WTC11 (cell line): ENCODE measurements at regions not wholly inside any gene's neighbourhood (a gene's known extent, or its start where the extent isn't known, plus 50 kb on each side); places are given as distances from the start of the nearest gene placed in this dataset.

Source experiments
- ATAC-seq: fragments of 200-7000 bp; cut with Tn5 transposase; 2 replicates; pipeline ENCODE4 v1.10.0; 2021; ENCODE audit warnings: mild to moderate bottlenecking, moderate library complexity
- CTCF ChIA-PET: fragments of 300-600 bp; sonication (Branson Sonifier 250); formaldehyde crosslinking; loops from one replicate; lab custom pipeline; 2021; ENCODE audit warnings: antibody characterized with exemption; lab: Charles Lee
- POLR2A ChIA-PET: fragments of 350-600 bp; sonication (Branson Sonifier 250); formaldehyde crosslinking; loops from one replicate; lab custom pipeline; 2021; ENCODE audit warnings: antibody characterized with exemption; lab: Charles Lee
- DNase-seq: peaks from one replicate; pipeline ENCODE4 v3.0.0; 2021; ENCODE audit warnings: low spot score
- H3K27ac Mint-ChIP-seq: 2 replicates; pipeline ENCODE4 v1.8.0; 2021; ENCODE audit warnings: mixed read lengths
- H3K27me3 Mint-ChIP-seq: 2 replicates; pipeline ENCODE4 v1.8.0; 2021; ENCODE audit warnings: low read depth, mild to moderate bottlenecking, moderate library complexity, mixed read lengths
- H3K36me3 Mint-ChIP-seq: 2 replicates; pipeline ENCODE4 v1.8.0; 2021; ENCODE audit warnings: mixed read lengths
- H3K4me1 Mint-ChIP-seq: 2 replicates; pipeline ENCODE4 v1.8.0; 2022; ENCODE audit warnings: mixed read lengths
- H3K4me3 Mint-ChIP-seq: 2 replicates; pipeline ENCODE4 v1.8.0; 2021; ENCODE audit warnings: mild to moderate bottlenecking, moderate library complexity, mixed read lengths
- H3K9me3 Mint-ChIP-seq: 2 replicates; pipeline ENCODE4 v1.8.0; 2021; ENCODE audit warnings: mixed read lengths
- CREB1 ChIP-seq: sonication (generic); formaldehyde crosslinking; IDR thresholded peaks from 2 replicates; pipeline ENCODE4 v1.8.0; 2023; ENCODE audit warnings: mild to moderate bottlenecking, missing genetic modification reagents
- GTF2I ChIP-seq: fragments of 250-450 bp; sonication (Bioruptor Pico); conservative IDR thresholded peaks from 2 replicates; pipeline ENCODE4 v1.4.0; 2021; ENCODE audit warnings: mild to moderate bottlenecking
- HMGA2 ChIP-seq: fragments of 250-450 bp; sonication (Bioruptor Pico); IDR thresholded peaks from 2 replicates; pipeline ENCODE4 v1.4.0; 2021; ENCODE audit warnings: mild to moderate bottlenecking, moderate library complexity
- IRF2 ChIP-seq: sonication (generic); formaldehyde crosslinking; IDR thresholded peaks from 2 replicates; pipeline ENCODE4 v1.8.0; 2022; ENCODE audit warnings: low read depth, missing genetic modification reagents, borderline replicate concordance
- KAT7 ChIP-seq: sonication (generic); formaldehyde crosslinking; IDR thresholded peaks from 2 replicates; pipeline ENCODE4 v1.8.1; 2023; ENCODE audit warnings: missing genetic modification reagents, mild to moderate bottlenecking, borderline replicate concordance
- MXD4 ChIP-seq: fragments of 250-450 bp; sonication (Bioruptor Pico); IDR thresholded peaks from 2 replicates; pipeline ENCODE4 v1.8.0; 2021; ENCODE audit warnings: mild to moderate bottlenecking, moderate library complexity, borderline replicate concordance
- NFATC4 ChIP-seq: fragments of 250-450 bp; sonication (Bioruptor Pico); IDR thresholded peaks from 2 replicates; pipeline ENCODE4 v1.9.0; 2021; ENCODE audit warnings: mild to moderate bottlenecking
- NFE2L1 ChIP-seq: sonication (generic); formaldehyde crosslinking; IDR thresholded peaks from 2 replicates; pipeline ENCODE4 v1.8.1; 2023; ENCODE audit warnings: missing genetic modification reagents
- ZBTB21 ChIP-seq: sonication (generic); formaldehyde crosslinking; IDR thresholded peaks from 2 replicates; pipeline ENCODE4 v1.8.1; 2023; ENCODE audit warnings: mild to moderate bottlenecking, missing genetic modification reagents, borderline replicate concordance
- ZNF232 ChIP-seq: sonication (generic); formaldehyde crosslinking; IDR thresholded peaks from 2 replicates; pipeline ENCODE4 v1.8.0; 2022; ENCODE audit warnings: mild to moderate bottlenecking, missing genetic modification reagents
- ZNF396 ChIP-seq: fragments of 250-450 bp; sonication (Bioruptor Pico); IDR thresholded peaks from 2 replicates; pipeline ENCODE4 v1.8.0; 2021; ENCODE audit warnings: mild to moderate bottlenecking, moderate library complexity, borderline replicate concordance
- ZNF416 ChIP-seq: fragments of 250-450 bp; sonication (Bioruptor Pico); IDR thresholded peaks from 2 replicates; pipeline ENCODE4 v1.9.0; 2021; ENCODE audit warnings: mild to moderate bottlenecking, inconsistent platforms
- ZNF423 ChIP-seq: fragments of 250-450 bp; sonication (Bioruptor Pico); IDR thresholded peaks from 2 replicates; pipeline ENCODE4 v2.1.2; 2022; ENCODE audit warnings: mild to moderate bottlenecking, moderate library complexity
- ZNF671 ChIP-seq: fragments of 250-450 bp; sonication (Bioruptor Pico); IDR thresholded peaks from 2 replicates; pipeline ENCODE4 v1.8.0; 2021; ENCODE audit warnings: mild to moderate bottlenecking
- TF ChIP-seq, protein P1 (sequence below): sonication (generic); formaldehyde crosslinking; IDR thresholded peaks from 2 replicates; pipeline ENCODE4 v1.8.0; 2022; ENCODE audit warnings: mild to moderate bottlenecking, missing genetic modification reagents
- TF ChIP-seq, protein P2 (sequence below): fragments of 250-450 bp; sonication (Bioruptor Pico); IDR thresholded peaks from 2 replicates; pipeline ENCODE4 v1.9.0; 2021; ENCODE audit warnings: mild to moderate bottlenecking
- TF ChIP-seq, protein P3 (sequence below): sonication (generic); formaldehyde crosslinking; IDR thresholded peaks from 2 replicates; pipeline ENCODE4 v1.8.0; 2022; ENCODE audit warnings: mild to moderate bottlenecking, missing genetic modification reagents
- TF ChIP-seq, protein P4 (sequence below): sonication (generic); formaldehyde crosslinking; IDR thresholded peaks from 2 replicates; pipeline ENCODE4 v1.8.1; 2022; ENCODE audit warnings: low read depth, missing genetic modification reagents, borderline replicate concordance
- TF ChIP-seq, protein P5 (sequence below): sonication (generic); formaldehyde crosslinking; IDR thresholded peaks from 2 replicates; pipeline ENCODE4 v1.8.1; 2023; ENCODE audit warnings: mild to moderate bottlenecking, missing genetic modification reagents, borderline replicate concordance
- TF ChIP-seq, protein P6 (sequence below): fragments of 250-450 bp; sonication (Bioruptor Pico); IDR thresholded peaks from 2 replicates; pipeline ENCODE4 v1.9.0; 2021; ENCODE audit warnings: moderate library complexity, mild to moderate bottlenecking, inconsistent platforms, borderline replicate concordance
- TF ChIP-seq, protein P7 (sequence below): sonication (generic); formaldehyde crosslinking; IDR thresholded peaks from 2 replicates; pipeline ENCODE4 v1.8.0; 2022; ENCODE audit warnings: mild to moderate bottlenecking, missing genetic modification reagents
- TF ChIP-seq, protein P8 (sequence below): sonication (generic); formaldehyde crosslinking; IDR thresholded peaks from 2 replicates; pipeline ENCODE4 v1.8.0; 2022; ENCODE audit warnings: mild to moderate bottlenecking, missing genetic modification reagents

DNA sequence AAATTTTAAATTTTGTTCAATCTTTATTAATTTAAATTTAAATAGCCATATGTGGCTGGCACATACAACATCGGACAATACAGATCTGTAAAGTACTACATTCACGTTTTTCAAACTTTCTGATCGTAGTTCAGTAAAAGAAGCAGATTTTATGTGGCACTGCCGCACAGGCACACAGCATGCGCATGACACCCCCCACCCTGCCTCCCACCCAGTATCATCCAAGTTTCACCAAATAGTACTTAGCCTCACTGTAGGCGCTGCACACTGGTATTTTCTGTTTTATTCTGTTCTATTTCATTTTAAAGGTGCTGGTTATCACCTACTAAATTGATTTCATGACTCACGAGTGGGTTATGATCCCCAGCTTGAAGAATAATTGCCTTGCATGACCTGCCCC is 159.9 kb downstream of the HIPK3 start:
- H3K4me3 Mint-ChIP-seq, result no peak overlapping the region
- POLR2A ChIA-PET, result no interaction called here
- no peak for TF ChIP-seq GTF2I (CRISPR knock-in tag)
- TF ChIP-seq, protein P1, sequence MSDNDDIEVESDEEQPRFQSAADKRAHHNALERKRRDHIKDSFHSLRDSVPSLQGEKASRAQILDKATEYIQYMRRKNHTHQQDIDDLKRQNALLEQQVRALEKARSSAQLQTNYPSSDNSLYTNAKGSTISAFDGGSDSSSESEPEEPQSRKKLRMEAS (CRISPR knock-in tag), result no peak
- no peak for TF ChIP-seq ZNF423 (CRISPR knock-in tag)
- TF ChIP-seq, protein P2, sequence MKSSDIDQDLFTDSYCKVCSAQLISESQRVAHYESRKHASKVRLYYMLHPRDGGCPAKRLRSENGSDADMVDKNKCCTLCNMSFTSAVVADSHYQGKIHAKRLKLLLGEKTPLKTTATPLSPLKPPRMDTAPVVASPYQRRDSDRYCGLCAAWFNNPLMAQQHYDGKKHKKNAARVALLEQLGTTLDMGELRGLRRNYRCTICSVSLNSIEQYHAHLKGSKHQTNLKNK (CRISPR knock-in tag), result no peak
- no peak for TF ChIP-seq NFATC4 (CRISPR knock-in tag)
- TF ChIP-seq, protein P3, sequence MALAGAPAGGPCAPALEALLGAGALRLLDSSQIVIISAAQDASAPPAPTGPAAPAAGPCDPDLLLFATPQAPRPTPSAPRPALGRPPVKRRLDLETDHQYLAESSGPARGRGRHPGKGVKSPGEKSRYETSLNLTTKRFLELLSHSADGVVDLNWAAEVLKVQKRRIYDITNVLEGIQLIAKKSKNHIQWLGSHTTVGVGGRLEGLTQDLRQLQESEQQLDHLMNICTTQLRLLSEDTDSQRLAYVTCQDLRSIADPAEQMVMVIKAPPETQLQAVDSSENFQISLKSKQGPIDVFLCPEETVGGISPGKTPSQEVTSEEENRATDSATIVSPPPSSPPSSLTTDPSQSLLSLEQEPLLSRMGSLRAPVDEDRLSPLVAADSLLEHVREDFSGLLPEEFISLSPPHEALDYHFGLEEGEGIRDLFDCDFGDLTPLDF (CRISPR knock-in tag), result no peak
- no peak for TF ChIP-seq ZBTB21 (CRISPR knock-in tag)
- TF ChIP-seq, protein P4, sequence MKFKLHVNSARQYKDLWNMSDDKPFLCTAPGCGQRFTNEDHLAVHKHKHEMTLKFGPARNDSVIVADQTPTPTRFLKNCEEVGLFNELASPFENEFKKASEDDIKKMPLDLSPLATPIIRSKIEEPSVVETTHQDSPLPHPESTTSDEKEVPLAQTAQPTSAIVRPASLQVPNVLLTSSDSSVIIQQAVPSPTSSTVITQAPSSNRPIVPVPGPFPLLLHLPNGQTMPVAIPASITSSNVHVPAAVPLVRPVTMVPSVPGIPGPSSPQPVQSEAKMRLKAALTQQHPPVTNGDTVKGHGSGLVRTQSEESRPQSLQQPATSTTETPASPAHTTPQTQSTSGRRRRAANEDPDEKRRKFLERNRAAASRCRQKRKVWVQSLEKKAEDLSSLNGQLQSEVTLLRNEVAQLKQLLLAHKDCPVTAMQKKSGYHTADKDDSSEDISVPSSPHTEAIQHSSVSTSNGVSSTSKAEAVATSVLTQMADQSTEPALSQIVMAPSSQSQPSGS (CRISPR knock-in tag), result no peak
- no peak for TF ChIP-seq ZNF671 (CRISPR knock-in tag)
- TF ChIP-seq, protein P5, sequence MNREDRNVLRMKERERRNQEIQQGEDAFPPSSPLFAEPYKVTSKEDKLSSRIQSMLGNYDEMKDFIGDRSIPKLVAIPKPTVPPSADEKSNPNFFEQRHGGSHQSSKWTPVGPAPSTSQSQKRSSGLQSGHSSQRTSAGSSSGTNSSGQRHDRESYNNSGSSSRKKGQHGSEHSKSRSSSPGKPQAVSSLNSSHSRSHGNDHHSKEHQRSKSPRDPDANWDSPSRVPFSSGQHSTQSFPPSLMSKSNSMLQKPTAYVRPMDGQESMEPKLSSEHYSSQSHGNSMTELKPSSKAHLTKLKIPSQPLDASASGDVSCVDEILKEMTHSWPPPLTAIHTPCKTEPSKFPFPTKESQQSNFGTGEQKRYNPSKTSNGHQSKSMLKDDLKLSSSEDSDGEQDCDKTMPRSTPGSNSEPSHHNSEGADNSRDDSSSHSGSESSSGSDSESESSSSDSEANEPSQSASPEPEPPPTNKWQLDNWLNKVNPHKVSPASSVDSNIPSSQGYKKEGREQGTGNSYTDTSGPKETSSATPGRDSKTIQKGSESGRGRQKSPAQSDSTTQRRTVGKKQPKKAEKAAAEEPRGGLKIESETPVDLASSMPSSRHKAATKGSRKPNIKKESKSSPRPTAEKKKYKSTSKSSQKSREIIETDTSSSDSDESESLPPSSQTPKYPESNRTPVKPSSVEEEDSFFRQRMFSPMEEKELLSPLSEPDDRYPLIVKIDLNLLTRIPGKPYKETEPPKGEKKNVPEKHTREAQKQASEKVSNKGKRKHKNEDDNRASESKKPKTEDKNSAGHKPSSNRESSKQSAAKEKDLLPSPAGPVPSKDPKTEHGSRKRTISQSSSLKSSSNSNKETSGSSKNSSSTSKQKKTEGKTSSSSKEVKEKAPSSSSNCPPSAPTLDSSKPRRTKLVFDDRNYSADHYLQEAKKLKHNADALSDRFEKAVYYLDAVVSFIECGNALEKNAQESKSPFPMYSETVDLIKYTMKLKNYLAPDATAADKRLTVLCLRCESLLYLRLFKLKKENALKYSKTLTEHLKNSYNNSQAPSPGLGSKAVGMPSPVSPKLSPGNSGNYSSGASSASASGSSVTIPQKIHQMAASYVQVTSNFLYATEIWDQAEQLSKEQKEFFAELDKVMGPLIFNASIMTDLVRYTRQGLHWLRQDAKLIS (CRISPR knock-in tag), result no peak
- no peak for TF ChIP-seq MXD4
- TF ChIP-seq KAT7, result no peak
- no peak for TF ChIP-seq HMGA2 (CRISPR knock-in tag)
- TF ChIP-seq NFE2L1, result no peak
- no peak for TF ChIP-seq ZNF232
- TF ChIP-seq ZNF416 (CRISPR knock-in tag), result no peak
- TF ChIP-seq, all 79 proteins: peak for 0
- DNase-seq (no peak), ATAC-seq (no peak)
- no peaks in the 10 kb centered on the region for H3K36me3 Mint-ChIP-seq
- no peak overlapping the region for H3K27ac Mint-ChIP-seq
- H3K27me3 Mint-ChIP-seq, result no peaks in the 10 kb centered on the region
- peaks cover 9% of the 10 kb centered on the region for H3K4me1 Mint-ChIP-seq
- CTCF ChIA-PET, result no interaction called here
- no peaks in the 10 kb centered on the region for H3K9me3 Mint-ChIP-seq

DNA sequence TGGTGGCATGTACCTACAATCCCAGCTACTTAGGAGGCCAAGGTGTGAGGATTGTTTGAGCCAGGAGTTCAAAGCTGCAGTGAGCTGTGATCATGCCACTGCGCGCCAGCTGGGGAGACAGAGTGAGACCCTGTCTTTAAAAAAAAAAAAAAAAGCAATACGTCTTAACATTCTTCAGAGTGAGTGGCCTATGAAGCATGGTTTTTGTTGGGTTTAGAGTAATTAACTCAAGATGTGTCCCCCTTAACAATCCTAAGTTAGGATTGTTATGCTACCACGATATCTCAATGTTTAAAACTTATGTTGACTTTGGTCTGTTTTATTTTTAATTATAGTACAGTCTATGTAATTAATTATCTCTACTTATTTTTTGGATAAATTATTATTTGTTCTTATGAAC is 156.1 kb downstream of the HIPK3 start:
- Mint-ChIP-seq H3K4me1 (peaks cover 23% of the 10 kb centered on the region), H3K27me3 (no peaks in the 10 kb centered on the region), H3K9me3 (no peaks in the 10 kb centered on the region), H3K4me3 (no peak overlapping the region), H3K27ac (no peak overlapping the region), H3K36me3 (no peaks in the 10 kb centered on the region)
- ATAC-seq, result no peak
- ChIA-PET POLR2A (no interaction called here), CTCF (no interaction called here)
- no peak for DNase-seq
- TF ChIP-seq, protein P6, sequence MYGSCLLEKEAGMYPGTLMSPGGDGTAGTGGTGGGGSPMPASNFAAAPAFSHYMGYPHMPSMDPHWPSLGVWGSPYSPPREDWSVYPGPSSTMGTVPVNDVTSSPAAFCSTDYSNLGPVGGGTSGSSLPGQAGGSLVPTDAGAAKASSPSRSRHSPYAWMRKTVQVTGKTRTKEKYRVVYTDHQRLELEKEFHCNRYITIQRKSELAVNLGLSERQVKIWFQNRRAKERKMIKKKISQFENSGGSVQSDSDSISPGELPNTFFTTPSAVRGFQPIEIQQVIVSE, result no peak
- TF ChIP-seq, protein P3 (CRISPR knock-in tag), result no peak
- TF ChIP-seq ZNF396, result no peak
- TF ChIP-seq, protein P7, sequence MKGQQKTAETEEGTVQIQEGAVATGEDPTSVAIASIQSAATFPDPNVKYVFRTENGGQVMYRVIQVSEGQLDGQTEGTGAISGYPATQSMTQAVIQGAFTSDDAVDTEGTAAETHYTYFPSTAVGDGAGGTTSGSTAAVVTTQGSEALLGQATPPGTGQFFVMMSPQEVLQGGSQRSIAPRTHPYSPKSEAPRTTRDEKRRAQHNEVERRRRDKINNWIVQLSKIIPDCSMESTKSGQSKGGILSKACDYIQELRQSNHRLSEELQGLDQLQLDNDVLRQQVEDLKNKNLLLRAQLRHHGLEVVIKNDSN, result no peak
- TF ChIP-seq, protein P8, sequence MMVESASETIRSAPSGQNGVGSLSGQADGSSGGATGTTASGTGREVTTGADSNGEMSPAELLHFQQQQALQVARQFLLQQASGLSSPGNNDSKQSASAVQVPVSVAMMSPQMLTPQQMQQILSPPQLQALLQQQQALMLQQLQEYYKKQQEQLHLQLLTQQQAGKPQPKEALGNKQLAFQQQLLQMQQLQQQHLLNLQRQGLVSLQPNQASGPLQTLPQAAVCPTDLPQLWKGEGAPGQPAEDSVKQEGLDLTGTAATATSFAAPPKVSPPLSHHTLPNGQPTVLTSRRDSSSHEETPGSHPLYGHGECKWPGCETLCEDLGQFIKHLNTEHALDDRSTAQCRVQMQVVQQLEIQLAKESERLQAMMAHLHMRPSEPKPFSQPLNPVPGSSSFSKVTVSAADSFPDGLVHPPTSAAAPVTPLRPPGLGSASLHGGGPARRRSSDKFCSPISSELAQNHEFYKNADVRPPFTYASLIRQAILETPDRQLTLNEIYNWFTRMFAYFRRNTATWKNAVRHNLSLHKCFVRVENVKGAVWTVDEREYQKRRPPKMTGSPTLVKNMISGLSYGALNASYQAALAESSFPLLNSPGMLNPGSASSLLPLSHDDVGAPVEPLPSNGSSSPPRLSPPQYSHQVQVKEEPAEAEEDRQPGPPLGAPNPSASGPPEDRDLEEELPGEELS, result no peak
- TF ChIP-seq CREB1 (CRISPR knock-in tag), result no peak
- no peak for TF ChIP-seq IRF2 (CRISPR knock-in tag)
